Hepatocyte (in vitro differentiated cells): ENCODE measurements at regions not wholly inside any gene's neighbourhood (a gene's known extent, or its start where the extent isn't known, plus 50 kb on each side); places are given as distances from the start of the nearest gene placed in this dataset.

Experiments
- EZH2 ChIP-seq: fragments of 200-600 bp; sonication (generic); IDR thresholded peaks from 2 replicates; pipeline ENCODE4 v1.6.1; 2016; ENCODE audit warnings: antibody characterized with exemption, mild to moderate bottlenecking, borderline replicate concordance
- EZH2phosphoT487 ChIP-seq: fragments of 200-600 bp; sonication (generic); IDR thresholded peaks from one replicate; pipeline ENCODE4 v1.6.1; 2018; ENCODE audit warnings: antibody characterized with exemption, mild to moderate bottlenecking, low read depth, moderate library complexity; ENCODE audit not compliant: unreplicated experiment, severe bottlenecking
- TF ChIP-seq, protein P1 (sequence below): fragments of 200-600 bp; sonication (generic); IDR thresholded peaks from 2 replicates; pipeline ENCODE4 v1.5.1; 2016; ENCODE audit warnings: antibody characterized with exemption, mild to moderate bottlenecking; ENCODE audit not compliant: poor library complexity

DNA sequence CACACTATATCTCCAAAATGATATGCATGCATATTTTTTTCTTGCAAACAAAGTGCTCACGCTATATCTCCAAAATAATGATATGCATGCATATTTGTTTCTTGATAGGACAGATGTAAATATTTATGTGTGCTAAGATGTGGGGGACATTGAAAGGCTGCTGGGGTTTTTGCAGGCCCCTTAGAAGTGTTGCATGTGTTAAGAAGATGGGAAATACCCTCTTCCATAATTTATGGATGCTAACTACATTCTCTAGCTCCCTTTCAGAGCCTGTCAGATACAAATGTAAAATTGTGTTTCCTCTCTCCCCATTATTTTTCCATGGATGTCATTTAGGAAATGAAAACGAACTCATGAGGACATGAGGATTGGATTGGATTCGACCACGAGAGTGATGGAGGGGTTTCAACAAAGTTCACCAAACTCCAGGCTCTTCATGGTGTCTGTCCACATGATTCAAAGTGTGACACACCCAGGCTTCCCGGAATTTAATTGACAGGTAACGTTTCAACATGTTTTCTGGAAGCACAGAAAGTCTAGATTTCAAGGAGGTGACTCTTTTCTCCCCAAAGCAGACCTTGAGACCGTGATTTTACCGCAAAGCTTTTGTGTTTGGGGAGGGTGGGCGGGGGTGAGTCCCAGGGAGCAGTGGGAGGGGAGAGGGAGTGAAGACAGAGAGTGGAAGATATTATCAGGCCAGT is 94.4 kb upstream of the CD99 start:
- TF ChIP-seq, protein P1, sequence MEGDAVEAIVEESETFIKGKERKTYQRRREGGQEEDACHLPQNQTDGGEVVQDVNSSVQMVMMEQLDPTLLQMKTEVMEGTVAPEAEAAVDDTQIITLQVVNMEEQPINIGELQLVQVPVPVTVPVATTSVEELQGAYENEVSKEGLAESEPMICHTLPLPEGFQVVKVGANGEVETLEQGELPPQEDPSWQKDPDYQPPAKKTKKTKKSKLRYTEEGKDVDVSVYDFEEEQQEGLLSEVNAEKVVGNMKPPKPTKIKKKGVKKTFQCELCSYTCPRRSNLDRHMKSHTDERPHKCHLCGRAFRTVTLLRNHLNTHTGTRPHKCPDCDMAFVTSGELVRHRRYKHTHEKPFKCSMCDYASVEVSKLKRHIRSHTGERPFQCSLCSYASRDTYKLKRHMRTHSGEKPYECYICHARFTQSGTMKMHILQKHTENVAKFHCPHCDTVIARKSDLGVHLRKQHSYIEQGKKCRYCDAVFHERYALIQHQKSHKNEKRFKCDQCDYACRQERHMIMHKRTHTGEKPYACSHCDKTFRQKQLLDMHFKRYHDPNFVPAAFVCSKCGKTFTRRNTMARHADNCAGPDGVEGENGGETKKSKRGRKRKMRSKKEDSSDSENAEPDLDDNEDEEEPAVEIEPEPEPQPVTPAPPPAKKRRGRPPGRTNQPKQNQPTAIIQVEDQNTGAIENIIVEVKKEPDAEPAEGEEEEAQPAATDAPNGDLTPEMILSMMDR, result no peak
- TF ChIP-seq EZH2, result no peak
- TF ChIP-seq EZH2phosphoT487, result no peak
